Right renal cortex interstitium (tissue), 3 donors: ENCODE measurements at regions not wholly inside any gene's neighbourhood (a gene's known extent, or its start where the extent isn't known, plus 50 kb on each side); places are given as distances from the start of the nearest gene placed in this dataset.
"Not testable (repeated sequence)": the region's sequence is repeated elsewhere in the genome, so short reads cannot be mapped to it uniquely, and the experiment has no call there.

Experiments used
- DNase-seq, 3 donors: peaks; one replicate each; pipeline ENCODE4 v3.0.0-alpha.2; 2013; ENCODE audit warnings: low read depth in 3 of 3, low spot score in 2 of 3

GRCh38 chr4:186954509-186954908 is 230.9 kb upstream of the FAT1 start:
- DNase-seq: no peak

DNA sequence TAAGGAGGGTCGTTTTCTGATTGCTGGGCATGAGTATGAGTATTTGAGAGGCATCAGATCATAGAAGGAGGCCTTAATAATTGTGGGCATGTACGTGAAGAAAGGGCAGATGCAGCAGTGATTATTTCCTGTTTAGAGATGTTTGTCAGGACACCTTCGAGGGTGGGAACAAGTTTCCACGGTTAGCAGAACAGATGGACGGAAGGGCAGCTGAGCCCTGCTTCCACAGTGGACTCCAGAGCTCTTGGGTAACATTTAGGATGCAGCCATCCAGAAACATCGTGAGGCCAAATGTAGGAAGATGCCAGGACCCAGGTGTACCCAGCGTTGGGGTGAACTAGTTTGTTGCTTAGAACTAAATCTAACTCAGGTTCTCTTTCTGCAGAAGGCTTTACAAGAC is 231.3 kb upstream of the FAT1 start:
- no peak for DNase-seq

GRCh38 chr4:186957952-186958555 is 234.4 kb upstream of the FAT1 start:
- DNase-seq: no peak

DNA sequence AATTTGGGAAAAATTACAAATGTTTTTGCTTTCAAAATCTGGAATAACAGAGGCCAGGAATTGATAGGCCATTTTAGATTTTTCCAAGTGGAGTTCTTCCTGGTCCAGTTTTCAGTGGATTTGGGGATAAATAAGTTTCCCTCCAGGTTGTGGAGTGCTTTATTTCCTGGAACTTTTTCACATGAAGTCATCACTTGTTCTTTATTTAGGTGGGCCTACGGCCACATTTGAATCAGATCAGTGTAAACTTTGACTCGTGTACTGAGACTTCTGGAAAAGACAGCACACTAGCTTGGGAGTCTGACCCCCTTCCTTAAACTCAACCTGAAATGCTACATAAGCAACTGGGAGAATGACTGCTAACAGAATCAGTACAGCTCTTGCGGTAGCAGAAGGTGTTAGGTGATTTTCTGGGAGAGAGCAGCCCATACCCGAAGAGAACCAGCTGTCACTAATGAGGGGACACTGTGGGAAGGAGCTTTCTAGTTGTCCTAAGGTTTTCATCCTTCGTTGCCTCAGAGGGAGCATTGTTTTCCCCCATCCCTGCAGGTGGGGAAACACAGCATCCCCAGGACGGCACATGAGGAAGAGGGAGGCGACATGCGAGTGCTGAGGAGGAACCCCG is 235.2 kb upstream of the FAT1 start:
- no peak for DNase-seq

DNA sequence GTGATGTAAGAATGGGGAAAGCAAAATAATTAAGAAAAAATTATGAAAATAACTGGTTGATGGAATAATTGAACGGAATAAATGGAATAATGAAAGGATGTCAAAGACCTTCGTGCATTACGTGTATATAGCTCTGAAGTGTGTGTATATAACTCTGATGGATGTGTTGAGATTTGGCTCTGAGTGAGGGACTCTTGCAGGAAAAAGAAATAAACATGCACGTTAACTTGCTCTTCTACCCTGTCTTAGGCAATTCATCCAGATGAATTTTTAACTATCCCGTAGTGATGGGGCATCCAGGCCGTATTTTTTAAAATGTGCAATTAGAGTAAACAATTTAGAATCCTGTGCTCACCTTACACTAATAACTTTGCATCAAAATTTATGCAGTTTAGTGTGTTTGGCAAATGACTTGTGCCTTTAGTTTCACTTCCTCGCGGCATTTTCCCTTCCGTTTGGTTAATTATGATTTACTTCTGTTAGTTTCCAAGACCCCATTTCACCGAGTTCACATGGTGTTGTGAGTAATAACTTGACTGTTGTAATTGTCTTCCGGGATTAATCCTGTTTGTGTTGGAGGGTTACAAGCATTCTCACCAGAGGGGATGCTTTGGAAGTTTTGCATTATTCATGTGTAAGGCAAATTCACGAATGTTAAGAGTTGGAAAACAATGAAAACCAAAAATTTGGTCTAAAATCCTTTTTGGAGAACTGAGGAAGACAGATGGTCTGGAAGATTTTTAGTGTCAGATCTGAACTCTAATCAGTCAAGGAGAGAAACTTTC is 256.5 kb upstream of the FAT1 start:
- DNase-seq: no peak

DNA sequence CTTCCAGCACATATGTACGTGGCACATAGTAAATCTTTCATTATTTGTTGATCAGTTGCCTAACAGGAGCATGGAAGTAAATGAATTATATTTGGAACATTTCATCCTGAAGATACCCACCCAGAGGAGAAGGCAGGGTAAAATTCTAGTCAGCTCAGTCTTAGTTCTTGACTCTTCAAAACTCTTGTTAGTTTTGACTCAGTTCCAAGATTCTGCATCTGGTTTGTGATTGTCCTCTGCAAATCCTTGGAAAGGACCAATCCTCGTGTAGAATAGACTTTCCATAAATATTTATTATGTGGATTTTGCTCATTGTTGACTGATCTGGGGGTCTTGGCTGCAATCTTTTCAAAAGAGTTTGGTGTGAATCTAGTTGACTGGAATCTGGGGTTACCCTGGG is 257.5 kb upstream of the FAT1 start:
- DNase-seq: no peak

DNA sequence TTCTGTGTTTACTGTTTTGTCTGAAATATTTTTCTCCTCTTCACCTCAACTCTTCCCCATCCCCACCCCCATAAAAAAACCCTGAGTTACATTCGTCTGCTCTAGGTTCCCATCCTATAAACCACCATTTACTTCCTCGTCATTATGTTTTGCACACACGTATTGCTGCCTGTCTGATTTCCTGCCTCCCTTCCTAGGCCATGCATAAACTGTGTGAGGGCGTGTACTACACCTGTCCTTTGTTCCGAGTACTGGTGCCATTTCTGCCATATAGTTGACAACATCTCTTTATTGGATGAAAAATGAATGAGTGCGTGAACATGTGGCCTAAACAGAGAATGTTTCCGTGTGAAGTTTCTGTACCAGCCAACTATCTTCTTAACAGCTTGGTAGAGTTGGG is 258.5 kb upstream of the FAT1 start:
- DNase-seq: no peak

GRCh38 chr4:186984105-186984644 is 260.5 kb upstream of the FAT1 start:
- no peak for DNase-seq

DNA sequence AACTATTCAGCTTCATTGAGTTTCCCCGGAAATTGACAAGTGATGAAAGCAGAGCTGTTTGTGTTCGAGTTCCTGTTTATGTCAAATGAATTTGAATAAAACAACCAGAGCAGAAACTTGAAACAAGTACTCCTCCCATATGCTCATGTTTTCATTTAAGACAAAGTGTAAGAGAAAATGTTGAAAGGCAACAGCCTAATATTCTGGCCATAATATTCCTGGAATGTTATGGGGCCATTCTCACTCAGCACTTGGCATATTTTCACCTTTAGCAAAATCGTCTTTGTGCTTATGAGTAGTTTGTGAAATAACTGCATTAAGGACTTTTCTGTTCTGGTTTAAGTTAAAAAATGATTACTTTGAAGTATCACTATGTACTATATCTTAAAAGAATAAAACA is 276.0 kb upstream of the FAT1 start:
- DNase-seq: no peak

- DNase-seq: no peak
Measured at GRCh38 chr4:187000281-187000680, 276.6 kb upstream of the FAT1 start.

GRCh38 chr4:187002133-187002532 is 278.5 kb upstream of the FAT1 start:
- DNase-seq: not testable (repeated sequence)

- DNase-seq: no peak
Measured at GRCh38 chr4:187004628-187005027, 281.0 kb upstream of the FAT1 start.

DNA sequence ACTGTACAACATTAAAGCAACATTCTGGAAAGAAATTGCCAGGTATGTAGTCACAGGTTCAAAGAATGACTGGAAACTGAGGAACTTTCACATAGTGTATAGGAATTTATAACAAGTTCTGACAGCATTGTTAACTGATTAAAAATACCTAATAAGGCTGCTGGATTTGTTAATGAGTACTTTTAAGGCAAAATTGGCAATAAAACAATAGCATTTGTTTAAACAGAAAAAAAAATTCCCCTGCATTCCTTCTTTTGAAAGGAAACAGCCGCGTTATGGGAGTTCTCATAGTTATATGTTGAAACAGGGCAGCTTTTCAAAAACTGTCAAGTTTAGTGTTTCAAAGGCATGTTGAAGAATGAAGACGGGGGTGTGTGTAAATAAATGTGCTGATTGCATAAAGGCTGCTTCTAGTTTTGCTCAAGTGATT is 282.5 kb upstream of the FAT1 start:
- peak in 1 of 3 donors; percentile 57 for DNase-seq

- DNase-seq: no peak
Measured at GRCh38 chr4:187010052-187010451, 286.4 kb upstream of the FAT1 start.

DNA sequence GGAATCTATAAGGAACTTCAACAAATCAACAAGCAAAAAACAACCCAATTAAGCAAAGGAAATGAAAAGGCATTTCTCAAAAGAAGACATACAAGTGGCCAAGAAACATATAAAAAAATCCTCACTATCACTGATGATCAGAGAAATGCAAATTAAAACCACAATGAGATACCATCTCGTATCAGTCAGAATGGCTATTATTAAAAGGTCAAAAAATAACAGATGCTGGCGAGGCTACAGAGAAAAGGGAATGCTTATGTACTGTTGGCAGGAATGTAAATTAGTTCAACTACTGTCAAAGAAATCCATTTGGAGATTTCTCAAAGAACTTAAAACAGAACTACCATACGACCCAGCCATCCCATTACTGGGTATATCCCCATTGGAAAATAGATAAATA is 292.4 kb upstream of the FAT1 start:
- DNase-seq: no peak

GRCh38 chr4:187017147-187017546 is 293.5 kb upstream of the FAT1 start:
- DNase-seq: no peak

GRCh38 chr4:187019896-187020295 is 296.2 kb upstream of the FAT1 start:
- DNase-seq: no peak

GRCh38 chr4:187020676-187021075 is 297.0 kb upstream of the FAT1 start:
- no peak for DNase-seq

DNA sequence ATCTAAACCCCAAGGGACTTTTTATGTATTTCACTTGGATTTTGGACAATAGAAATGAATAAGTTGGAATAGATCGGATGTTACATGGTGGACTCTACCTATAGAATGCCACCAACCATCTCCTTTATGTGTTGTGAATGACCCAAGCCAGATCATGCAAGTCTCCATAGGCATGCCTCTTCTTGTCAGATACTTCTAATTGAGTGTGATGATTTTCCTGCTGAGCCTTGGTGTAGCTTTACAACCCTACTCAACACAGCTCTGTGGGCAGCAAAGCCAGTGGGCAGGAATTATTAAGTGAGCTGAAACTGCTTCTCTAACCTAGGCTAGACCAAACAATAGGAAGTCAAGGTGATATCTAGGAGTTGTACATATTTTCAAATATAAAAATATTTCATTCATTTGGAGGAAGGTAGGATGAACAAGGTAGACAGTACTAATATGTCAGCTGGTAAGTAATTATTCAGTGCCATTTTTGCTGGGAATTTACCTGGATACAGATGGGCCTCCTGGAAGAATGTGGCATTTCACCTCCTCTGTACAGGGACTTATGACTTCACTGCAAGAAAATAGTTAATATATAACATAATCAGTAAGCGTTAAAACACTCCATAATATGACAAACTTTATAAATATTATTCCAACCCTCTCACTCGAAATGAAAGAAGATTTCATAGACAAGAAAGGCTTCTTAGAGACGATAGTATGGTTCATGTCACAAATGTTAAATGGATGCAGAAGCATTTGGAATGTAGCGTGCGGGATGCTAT is 298.0 kb upstream of the FAT1 start:
- no peak for DNase-seq

GRCh38 chr4:187027272-187027671 is 303.6 kb upstream of the FAT1 start:
- DNase-seq: no peak

DNA sequence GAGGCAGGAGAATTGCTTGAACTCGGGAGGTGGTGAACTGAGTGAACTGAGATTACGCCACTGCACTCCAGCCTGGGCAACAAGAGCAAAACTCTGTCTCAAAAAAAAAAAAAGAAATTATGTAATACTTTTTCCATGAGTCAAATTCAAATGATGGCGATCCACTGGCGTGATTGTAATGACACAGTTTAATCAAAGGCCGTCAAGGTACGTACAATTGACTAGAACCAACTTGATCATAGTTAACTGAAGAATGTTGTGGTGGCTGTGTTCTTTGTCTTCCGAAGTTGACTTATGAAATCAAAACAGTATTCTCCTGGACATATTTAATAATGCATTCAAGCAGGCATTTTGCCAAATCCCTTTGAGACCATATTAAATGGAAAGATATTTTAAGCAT is 318.6 kb upstream of the FAT1 start:
- no peak for DNase-seq
